Peyer's patch (tissue), 4 donors: ENCODE measurements at regions not wholly inside any gene's neighbourhood (a gene's known extent, or its start where the extent isn't known, plus 50 kb on each side); places are given as distances from the start of the nearest gene placed in this dataset.

Experiments used
- CTCF ChIP-seq, 6 experiments: fragments of 450-650 bp in 4 of 6; fragments of 200-600 bp in 2 of 6; sonication (generic) in 1 of 6; IDR thresholded peaks; one replicate each; pipeline ENCODE4 v1.5.1; 2017 to 2019; ENCODE audit warnings: antibody characterized with exemption in 6 of 6, mild to moderate bottlenecking in 3 of 6, moderate library complexity in 1 of 6
- POLR2A ChIP-seq, 2 donors: fragments of 450-650 bp; IDR thresholded peaks; one replicate each; pipeline ENCODE4 v1.5.1; 2017; ENCODE audit warnings: antibody characterized with exemption in 2 of 2, mild to moderate bottlenecking in 2 of 2, moderate library complexity in 2 of 2

GRCh38 chr13:18951412-18951811, 230.2 kb downstream of the TUBA3C start:
- no peak for TF ChIP-seq CTCF (IDR thresholded peaks at IDR 0.05)
- TF ChIP-seq POLR2A (IDR thresholded peaks at IDR 0.05), result no peak
